ENCODE measurements at regions not wholly inside any gene's neighbourhood (a gene's known extent, or its start where the extent isn't known, plus 50 kb on each side); places are given as distances from the start of the nearest gene placed in this dataset.
A peak's percentile ranks its signal among the peaks of the same experiment; 100 is the strongest.
"Not testable (repeated sequence)": the region's sequence is repeated elsewhere in the genome, so short reads cannot be mapped to it uniquely, and the experiment has no call there.

DNA sequence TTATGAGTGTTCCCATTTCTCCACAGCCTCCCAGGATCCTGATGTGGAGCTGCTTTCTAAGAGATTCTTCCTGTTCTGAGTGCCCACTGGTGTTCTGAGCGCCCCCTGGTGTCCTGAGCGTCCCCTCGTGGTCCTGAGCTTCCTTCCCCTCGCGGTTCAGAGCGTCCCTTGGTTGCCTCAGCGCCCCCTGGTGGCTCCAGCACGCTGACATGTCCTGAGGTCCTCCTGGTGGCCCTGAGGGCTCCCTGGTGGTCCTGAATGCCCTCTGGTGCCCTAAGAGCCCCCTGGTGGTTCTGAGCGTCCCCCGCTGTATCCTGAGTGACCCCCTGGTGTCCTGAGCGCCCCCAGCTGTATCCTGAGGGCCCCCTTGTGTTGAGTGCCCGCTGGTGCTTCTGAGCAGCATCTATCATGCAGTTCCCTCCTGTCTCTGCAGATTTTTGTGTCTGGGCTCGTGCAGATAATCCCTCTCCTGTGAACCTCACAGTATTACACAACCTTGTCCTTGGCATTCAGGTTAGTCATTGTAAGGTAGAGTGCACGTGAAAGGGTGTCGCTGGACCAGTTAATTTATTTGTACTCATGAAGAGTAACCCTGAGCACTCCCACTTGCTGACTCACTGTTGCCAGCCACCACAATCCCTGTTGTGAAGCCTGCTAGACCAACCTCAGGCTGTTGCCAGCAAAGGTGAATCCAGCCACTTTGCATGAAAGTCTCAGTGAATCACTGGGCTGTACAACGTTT is 1214.9 kb downstream of the TMEM121 start:
- BruUV-seq (replicated peaks); H3K27me3 ChIP-seq (ENCODE audit: low read length); H3K36me3 ChIP-seq (ENCODE audit: low read depth, low read length); H3K4me1 ChIP-seq (ENCODE audit: insufficient read depth, low read length); CTCF ChIA-PET; H4K20me1 ChIP-seq (ENCODE audit: low read length); intact Hi-C loops (cut with micrococcal nuclease); H3K9me3 ChIP-seq (ENCODE audit: low read length); H3K9ac ChIP-seq (ENCODE audit: low read length); H3K4me2 ChIP-seq (ENCODE audit: low read length); POLR2A ChIA-PET (ENCODE audit: unreplicated experiment); H3K27ac ChIP-seq (ENCODE audit: low read length); ATAC-seq; H3K4me3 ChIP-seq (ENCODE audit: low read length); H3K79me2 ChIP-seq (ENCODE audit: low read length); H3K9me2 ChIP-seq (replicated peaks; ENCODE audit: low read length); H2AFZ ChIP-seq (ENCODE audit: low read length); H3F3A ChIP-seq (ENCODE audit: low read length, unreplicated experiment): not testable (repeated sequence)
- peak; percentile 4 for DNase-seq
- TF ChIP-seq, protein P1, sequence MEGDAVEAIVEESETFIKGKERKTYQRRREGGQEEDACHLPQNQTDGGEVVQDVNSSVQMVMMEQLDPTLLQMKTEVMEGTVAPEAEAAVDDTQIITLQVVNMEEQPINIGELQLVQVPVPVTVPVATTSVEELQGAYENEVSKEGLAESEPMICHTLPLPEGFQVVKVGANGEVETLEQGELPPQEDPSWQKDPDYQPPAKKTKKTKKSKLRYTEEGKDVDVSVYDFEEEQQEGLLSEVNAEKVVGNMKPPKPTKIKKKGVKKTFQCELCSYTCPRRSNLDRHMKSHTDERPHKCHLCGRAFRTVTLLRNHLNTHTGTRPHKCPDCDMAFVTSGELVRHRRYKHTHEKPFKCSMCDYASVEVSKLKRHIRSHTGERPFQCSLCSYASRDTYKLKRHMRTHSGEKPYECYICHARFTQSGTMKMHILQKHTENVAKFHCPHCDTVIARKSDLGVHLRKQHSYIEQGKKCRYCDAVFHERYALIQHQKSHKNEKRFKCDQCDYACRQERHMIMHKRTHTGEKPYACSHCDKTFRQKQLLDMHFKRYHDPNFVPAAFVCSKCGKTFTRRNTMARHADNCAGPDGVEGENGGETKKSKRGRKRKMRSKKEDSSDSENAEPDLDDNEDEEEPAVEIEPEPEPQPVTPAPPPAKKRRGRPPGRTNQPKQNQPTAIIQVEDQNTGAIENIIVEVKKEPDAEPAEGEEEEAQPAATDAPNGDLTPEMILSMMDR (conservative IDR thresholded peaks at IDR 0.05; ENCODE audit: low read depth, low read length) = peak; percentile 36; the same call in 1 of the 2 replicates

DNA sequence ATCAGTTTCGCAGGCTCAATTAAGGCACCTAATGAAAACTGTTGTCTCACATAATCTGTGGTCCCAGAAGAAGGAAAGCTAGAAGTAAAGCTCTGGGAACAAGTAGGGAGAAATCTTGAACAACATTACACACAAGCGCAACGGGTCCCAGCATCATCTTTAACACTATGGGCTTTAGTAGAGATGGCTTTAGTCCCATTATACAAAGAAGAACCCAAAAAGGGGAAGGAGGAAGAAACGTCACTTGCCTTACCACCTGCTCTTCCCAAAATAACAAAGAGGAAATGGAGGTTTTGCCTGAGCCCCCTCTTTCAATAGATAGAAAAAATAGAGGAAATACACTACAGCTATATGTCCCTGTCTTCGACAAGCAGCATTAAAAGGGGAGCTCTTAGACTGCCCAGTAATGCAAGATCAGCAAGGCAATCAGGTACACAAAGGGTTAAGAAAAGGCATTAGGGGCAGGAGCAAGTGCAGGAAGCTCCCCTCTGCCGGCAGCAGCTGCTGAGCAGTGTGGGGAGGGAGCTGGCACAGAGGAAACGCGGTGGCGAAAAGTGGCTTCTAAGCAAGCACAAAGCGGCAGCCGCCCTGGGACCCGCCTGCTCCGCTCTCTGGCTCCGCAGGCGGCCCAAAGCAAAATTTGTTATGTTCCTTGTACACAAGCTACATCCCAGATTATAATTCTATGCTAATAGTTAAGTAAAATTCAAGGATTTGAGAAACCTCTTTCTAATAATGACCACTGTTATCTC is 1218.8 kb downstream of the TMEM121 start:
- H3K4me2 ChIP-seq (ENCODE audit: low read length); ATAC-seq; H3K27me3 ChIP-seq (ENCODE audit: low read length); H2AFZ ChIP-seq (ENCODE audit: low read length); CTCF ChIA-PET; H3K79me2 ChIP-seq (ENCODE audit: low read length); H4K20me1 ChIP-seq (ENCODE audit: low read length); BruUV-seq (replicated peaks); H3K9ac ChIP-seq (ENCODE audit: low read length); DNase-seq; H3K27ac ChIP-seq (ENCODE audit: low read length); H3K4me3 ChIP-seq (ENCODE audit: low read length); H3K9me2 ChIP-seq (replicated peaks; ENCODE audit: low read length); H3F3A ChIP-seq (ENCODE audit: low read length, unreplicated experiment); POLR2A ChIA-PET (ENCODE audit: unreplicated experiment); intact Hi-C loops (cut with micrococcal nuclease); H3K4me1 ChIP-seq (ENCODE audit: insufficient read depth, low read length); H3K9me3 ChIP-seq (ENCODE audit: low read length); H3K36me3 ChIP-seq (ENCODE audit: low read depth, low read length): not testable (repeated sequence)

DNA sequence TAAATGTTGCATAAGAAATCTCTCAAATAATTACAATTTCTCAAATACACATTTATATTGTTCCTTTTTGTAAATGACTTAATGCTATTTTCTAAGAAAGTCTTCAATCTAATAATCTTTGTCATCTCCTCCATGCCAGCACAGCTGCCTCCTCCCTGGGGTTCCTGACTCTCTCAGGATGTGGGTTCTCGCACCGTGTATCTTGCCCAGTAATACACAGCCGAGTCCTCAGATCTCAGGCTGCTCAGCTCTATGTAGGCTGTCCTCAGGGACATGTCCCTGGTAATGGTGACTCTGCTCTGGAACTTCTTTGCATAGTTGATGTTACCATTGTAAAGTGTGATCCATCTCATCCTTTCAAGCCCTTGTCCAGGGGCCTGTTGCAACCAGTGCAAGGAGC is 1223.7 kb downstream of the TMEM121 start:
- H3K4me1 ChIP-seq (ENCODE audit: insufficient read depth, low read length); H3K27ac ChIP-seq (ENCODE audit: low read length); H3K9me3 ChIP-seq (ENCODE audit: low read length); ATAC-seq; POLR2A ChIA-PET (ENCODE audit: unreplicated experiment); H3K4me2 ChIP-seq (ENCODE audit: low read length); H3K36me3 ChIP-seq (ENCODE audit: low read depth, low read length); H3K4me3 ChIP-seq (ENCODE audit: low read length); BruUV-seq (replicated peaks); H3K27me3 ChIP-seq (ENCODE audit: low read length); intact Hi-C loops (cut with micrococcal nuclease); H3K79me2 ChIP-seq (ENCODE audit: low read length); H4K20me1 ChIP-seq (ENCODE audit: low read length); H3F3A ChIP-seq (ENCODE audit: low read length, unreplicated experiment); CTCF ChIA-PET; DNase-seq; H3K9ac ChIP-seq (ENCODE audit: low read length); H3K9me2 ChIP-seq (replicated peaks; ENCODE audit: low read length); H2AFZ ChIP-seq (ENCODE audit: low read length): not testable (repeated sequence)

DNA sequence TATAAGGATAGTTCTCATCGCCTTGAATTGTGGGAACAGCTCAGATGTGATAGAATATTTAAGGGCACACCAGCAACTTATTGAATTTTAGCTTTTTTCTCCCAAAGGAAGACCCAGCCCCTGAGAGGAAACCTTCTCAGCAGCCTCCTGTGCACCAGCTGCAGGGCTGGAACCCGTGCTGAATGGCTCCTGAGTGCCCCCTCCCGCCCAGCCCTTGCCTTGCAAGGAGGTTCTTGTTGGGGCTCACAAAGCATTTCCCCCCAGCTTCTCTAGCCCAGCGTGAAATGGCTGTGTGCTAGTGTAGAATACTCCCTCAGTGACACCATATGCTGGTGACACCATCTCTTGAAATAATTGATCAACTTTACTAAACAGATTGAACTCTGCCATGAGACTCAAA is 1227.4 kb downstream of the TMEM121 start:
- H2AFZ ChIP-seq (ENCODE audit: low read length); H3K9me3 ChIP-seq (ENCODE audit: low read length); H3F3A ChIP-seq (ENCODE audit: low read length, unreplicated experiment); H3K4me3 ChIP-seq (ENCODE audit: low read length); H3K9me2 ChIP-seq (replicated peaks; ENCODE audit: low read length); H3K4me1 ChIP-seq (ENCODE audit: insufficient read depth, low read length); DNase-seq; H3K9ac ChIP-seq (ENCODE audit: low read length); ATAC-seq; POLR2A ChIA-PET (ENCODE audit: unreplicated experiment); H3K27ac ChIP-seq (ENCODE audit: low read length); H3K79me2 ChIP-seq (ENCODE audit: low read length); H3K36me3 ChIP-seq (ENCODE audit: low read depth, low read length); intact Hi-C loops (cut with micrococcal nuclease); H3K4me2 ChIP-seq (ENCODE audit: low read length); H4K20me1 ChIP-seq (ENCODE audit: low read length); BruUV-seq (replicated peaks); H3K27me3 ChIP-seq (ENCODE audit: low read length); CTCF ChIA-PET: not testable (repeated sequence)

DNA sequence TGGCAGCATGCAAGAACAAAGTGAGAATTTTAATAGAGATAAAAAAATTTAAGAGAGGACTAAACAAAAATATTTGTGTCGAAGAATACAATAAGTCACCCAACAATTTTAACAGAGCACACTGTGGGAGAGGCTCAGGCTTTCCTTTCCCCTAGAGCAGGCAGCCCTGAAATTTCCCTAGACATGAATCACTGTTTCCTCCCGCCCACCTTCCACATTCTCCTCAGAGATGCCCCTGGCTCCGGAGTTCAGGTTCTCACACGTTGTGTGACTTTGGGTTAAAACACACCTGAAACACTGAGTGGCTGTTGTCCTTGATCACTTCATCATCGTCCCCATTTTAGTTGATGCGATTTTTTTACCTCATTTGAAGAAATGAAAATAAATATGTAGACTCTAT is 1231.1 kb downstream of the TMEM121 start:
- CTCF ChIA-PET; H2AFZ ChIP-seq (ENCODE audit: low read length); POLR2A ChIA-PET (ENCODE audit: unreplicated experiment); H3F3A ChIP-seq (ENCODE audit: low read length, unreplicated experiment); H3K27me3 ChIP-seq (ENCODE audit: low read length); BruUV-seq (replicated peaks); H3K4me2 ChIP-seq (ENCODE audit: low read length); H3K36me3 ChIP-seq (ENCODE audit: low read depth, low read length); intact Hi-C loops (cut with micrococcal nuclease); H4K20me1 ChIP-seq (ENCODE audit: low read length); H3K4me1 ChIP-seq (ENCODE audit: insufficient read depth, low read length); H3K9me2 ChIP-seq (replicated peaks; ENCODE audit: low read length); H3K27ac ChIP-seq (ENCODE audit: low read length); H3K9ac ChIP-seq (ENCODE audit: low read length); H3K79me2 ChIP-seq (ENCODE audit: low read length); H3K9me3 ChIP-seq (ENCODE audit: low read length); ATAC-seq; DNase-seq; H3K4me3 ChIP-seq (ENCODE audit: low read length): not testable (repeated sequence)
